HG03520 (cell line): ENCODE measurements at regions not wholly inside any gene's neighbourhood (a gene's known extent, or its start where the extent isn't known, plus 50 kb on each side); places are given as distances from the start of the nearest gene placed in this dataset.
"Not testable (repeated sequence)": the region's sequence is repeated elsewhere in the genome, so short reads cannot be mapped to it uniquely, and the experiment has no call there.

Source experiments
- ATAC-seq: cut with Tn5 transposase; IDR thresholded peaks from one replicate; pipeline ENCODE4 v1.9.1; 2021; ENCODE audit warnings: mild to moderate bottlenecking, moderate library complexity; ENCODE audit not compliant: unreplicated experiment

DNA sequence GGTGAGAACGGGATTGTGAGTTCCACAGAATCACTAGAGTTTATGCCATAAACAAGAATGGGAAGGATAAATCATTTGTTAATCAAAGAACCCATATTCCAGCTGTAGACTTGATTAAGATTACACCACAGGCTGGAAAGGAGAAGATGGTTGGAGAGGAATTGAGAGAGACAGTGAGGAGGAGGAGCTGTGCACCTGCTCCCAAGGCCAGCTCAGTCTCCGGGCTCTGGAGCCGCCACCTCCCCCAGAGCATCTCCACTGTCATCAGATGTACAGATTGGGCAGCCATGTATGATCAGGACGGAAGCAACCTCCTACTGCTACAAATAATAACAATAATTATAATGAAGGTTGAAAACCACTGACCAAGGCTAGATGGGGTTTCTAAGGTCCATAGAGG lies 170.0 kb downstream of the MINAR1 start:
- ATAC-seq: no peak

DNA sequence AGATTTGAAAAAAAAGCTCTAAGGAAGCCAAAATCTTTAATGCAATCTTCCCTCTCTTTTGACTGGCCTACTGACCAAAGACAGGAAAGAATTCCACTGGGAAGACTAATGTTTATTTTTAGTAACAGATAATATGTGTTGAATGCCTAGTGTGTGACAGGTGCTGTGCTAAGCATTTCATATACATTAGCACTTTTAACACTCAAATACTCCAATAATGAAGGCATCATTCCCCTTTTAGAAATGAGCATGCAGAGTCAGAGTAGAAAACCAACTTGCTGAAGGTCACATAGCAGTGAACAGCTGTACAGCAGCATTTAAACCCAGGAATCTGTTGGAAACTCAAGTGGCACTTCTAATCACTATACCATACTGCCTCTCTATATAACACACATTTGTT lies 170.6 kb downstream of the MINAR1 start:
- no peak for ATAC-seq

DNA sequence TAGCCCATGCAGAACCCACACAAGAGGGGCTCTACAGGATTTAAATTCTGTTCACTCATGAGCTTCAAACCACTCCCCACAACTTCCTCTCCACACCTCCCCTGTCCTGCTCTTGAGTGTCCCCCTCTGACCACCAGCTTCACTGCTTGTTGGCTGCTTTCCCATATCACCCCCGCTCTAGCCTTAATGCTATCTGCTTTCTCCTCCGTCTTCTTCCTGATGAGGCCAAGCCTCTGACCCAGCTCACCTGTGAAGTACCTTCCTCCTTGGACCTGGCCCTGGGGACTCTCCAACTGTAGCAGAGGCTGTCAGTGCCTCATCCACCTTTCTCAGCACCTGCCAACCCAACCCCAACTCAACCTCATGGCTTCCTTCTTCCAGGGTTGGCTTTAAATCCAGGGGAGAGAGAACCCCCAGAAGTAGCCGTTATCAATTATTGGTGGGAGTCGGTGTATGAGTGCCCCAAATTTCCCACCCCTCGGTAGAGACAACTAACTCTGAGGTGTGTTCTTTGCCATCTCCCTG lies 174.8 kb downstream of the MINAR1 start:
- no peak for ATAC-seq

DNA sequence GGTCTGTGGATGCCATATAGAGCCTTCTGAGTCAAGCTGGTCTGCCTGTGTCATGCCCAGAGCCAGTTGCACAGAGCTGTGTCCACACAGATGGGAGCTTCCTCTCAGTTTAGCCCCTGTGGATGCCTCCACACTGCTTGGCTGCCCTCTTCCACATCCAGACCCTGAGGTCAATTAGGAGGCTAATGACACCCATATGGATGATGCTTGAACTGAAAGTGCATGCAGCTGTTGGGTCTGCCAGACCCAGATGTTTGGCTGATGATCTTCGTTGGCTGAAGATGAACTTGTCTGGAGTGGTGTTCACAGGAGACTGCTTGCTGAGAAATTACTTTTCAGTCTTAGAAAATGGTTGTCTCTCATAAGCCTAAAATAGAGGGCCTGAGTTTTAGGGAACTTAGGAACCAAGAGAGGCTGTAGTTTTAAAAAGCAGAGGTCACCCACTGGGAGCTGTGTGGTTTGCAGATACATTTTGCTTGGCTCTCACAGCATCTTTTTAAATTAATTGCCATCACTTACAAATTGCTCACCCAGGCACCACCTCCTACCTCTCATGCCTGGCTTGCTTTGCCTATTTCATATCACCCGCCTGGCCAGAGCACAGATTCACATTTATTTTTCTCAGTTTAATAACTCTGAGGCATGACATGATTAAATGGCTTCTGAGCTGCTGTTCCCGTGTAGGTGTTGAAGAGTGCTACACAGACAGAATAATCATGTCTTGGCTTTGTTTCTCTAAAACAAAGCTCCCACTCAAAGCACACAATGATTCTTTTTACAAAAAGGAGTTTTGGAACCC lies 176.1 kb downstream of the MINAR1 start:
- ATAC-seq: no peak

DNA sequence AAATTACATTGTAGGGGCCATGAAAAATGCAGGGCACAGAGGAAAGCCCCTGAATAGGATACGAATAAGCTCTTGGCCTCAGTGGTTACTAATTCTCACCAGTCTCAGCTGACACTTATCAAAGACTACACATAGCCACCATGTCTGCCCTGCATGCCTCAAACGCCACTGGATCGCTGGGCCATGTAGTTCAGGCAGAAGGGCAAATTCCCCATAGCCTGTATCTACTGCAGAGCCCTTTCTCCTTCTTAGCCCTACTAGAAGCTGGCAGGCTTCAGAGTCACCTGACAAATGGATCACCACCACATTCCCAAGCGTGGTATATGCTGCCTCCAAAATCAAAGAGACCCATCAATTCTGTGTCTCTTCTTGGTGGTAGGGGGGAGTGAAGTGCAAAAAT lies 177.4 kb downstream of the MINAR1 start:
- ATAC-seq: no peak

DNA sequence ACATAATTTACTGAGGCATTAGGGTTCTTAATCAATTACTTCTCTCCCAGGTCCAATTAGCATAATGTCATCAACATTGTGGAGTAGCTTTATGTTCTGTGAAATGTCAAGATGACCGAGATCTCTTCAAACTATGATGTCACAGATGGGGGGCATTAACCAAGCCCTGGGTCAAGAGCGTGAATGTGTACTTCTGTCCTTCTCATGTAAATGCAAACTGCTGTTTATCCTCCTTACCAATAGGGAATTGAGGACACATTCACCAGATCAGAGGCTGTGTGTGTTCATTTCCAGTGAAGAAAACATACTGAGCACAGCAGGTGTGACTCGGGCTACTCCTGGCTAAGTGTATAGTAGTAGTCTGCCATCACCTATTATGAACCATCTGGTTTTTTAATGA lies 177.9 kb downstream of the MINAR1 start:
- ATAC-seq: no peak

DNA sequence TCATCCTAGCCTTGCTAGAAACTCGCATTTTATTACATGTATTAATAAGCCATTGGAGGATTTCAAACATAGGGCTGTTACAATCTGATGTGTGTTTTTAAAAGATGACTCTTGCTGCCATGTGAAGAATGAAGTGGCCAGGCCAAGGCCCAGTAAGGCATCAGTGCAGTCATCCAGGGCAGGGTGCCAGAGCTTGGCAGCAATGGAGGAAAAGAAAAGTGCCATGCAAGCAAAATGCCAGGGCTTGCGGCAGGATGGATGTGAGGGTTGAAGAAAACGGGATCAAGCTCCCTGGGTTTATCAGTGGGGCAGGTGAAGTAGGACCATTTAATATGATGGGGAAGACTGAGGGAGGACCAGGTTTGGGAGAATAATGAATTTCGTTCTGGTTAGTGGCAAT lies 183.6 kb downstream of the MINAR1 start:
- ATAC-seq: no peak

DNA sequence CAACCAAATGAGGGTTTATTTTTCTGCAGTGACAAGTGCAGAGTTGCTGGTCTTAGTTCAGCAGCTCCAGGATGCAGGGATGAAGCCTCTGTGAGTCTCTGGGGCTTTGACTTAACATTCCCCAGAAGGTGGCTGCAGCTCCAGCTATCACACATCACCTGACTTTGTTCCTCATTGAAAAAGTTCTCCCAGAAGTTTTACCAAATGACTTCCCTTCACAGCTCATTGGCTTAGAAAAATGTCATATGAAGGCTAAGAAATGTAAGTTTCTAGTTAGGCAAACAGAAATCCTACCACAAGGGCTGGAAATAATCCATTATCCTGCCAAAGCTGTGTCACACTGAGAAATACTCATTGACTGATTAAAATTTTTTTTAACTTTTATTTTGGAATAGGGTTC lies 184.9 kb downstream of the MINAR1 start:
- ATAC-seq: no peak

DNA sequence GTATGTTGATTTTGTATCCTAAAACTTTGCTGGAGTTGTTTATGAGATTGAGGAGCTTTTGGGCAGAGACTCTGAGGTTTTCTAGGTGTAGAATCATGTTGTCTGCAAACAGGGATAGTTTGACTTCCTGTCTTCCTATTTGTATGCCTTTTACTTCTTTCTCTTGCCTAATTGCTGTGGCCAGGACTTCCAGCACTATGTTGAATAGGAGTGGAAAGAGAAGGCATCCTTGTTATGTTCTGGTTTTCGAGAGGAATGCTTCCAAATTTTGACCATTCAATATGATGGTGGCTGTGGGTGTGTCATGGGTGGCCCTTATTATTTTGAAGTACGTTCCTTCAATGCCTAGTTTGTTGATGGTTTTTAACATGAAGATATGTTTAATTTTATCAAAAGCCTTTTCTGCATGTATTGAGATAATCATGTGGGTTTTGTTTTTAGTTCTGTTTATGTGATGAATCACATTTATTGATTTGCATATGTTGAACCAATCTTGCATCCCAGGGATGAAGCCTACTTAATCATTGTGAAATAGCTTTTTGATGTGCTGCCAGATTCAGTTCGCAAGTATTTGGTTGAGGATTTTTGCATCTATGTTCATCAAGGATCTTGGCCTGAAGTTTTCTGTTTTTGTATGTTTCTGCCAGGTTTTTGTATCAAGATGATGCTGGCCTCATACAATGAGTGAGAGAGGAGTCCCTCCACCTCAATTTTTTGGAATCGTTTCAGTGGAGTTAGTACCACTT lies 188.1 kb downstream of the MINAR1 start:
- ATAC-seq: no peak

DNA sequence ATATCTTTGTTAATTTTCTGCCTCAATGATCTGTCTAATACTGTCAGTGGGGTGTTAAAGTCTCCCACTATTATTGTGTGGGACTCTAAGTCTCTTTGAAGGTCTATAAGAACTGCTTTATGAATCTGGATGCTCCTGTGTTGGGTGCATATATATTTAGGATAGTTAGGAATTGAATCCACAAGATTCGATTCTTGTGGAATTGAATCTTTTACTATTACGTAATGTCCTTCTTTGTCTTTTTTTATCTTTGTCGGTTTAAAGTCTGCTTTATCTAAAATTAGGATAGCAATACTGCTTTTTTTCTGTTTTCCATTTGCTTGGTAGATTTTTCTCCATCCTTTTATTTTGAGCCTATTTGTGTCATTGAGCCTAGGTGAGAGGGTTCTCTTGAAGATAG lies 189.7 kb downstream of the MINAR1 start:
- ATAC-seq: not testable (repeated sequence)

DNA sequence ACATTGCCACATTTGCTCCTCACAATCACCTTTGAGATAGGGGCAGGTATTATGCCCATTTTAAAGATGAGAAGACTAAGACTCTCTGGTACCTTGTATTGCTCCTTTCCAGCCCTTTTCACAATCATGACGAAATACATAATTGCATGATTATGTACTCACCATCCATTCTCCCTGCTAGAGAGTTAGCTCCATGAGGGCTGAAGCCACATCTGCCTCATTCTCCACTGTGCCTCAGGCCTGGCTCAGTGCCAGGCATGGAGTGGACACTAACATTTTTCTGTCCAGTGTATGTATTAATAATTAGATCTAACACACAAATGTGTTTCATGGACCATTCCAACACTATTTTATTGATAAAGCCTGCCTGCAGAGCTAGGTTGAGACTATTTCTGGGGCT lies 191.4 kb downstream of the MINAR1 start:
- no peak for ATAC-seq

DNA sequence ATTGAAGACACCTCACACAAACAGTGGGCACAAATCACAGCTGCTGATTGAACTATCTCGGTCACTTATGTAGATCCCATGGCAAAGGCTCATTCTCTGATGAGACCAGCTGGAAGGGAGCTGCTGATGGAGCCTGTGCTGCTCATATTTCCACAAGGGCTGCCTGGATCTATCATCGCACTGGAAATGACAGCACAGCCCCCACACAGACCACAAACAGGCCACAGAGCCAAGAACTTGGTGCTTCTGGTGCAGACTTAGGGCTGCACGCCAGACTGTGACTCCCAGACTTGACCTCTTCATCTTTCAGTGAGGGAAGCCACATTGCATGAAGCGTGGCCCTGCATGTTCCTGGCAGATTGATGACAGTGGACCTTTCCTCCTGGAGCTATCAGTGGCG lies 197.6 kb downstream of the MINAR1 start:
- ATAC-seq: no peak

DNA sequence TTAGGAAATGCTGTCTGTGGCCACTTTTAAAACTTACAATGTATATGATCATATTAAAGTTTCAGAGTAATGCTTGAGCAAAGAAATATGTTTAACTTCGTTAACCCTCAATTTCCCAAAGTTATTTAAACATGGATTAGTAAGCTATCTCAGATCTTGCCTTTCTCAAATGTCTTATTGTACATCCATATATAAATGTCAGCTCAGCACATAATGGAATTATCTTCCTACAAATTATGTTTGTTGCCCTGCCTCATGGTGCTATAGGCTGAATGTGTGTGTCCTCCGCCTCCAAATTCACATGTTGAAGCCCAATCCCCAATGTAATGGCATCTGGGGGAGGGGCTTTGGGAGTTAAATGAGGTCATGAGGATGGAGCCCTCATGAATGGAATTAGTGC lies 200.3 kb downstream of the MINAR1 start:
- no peak for ATAC-seq

DNA sequence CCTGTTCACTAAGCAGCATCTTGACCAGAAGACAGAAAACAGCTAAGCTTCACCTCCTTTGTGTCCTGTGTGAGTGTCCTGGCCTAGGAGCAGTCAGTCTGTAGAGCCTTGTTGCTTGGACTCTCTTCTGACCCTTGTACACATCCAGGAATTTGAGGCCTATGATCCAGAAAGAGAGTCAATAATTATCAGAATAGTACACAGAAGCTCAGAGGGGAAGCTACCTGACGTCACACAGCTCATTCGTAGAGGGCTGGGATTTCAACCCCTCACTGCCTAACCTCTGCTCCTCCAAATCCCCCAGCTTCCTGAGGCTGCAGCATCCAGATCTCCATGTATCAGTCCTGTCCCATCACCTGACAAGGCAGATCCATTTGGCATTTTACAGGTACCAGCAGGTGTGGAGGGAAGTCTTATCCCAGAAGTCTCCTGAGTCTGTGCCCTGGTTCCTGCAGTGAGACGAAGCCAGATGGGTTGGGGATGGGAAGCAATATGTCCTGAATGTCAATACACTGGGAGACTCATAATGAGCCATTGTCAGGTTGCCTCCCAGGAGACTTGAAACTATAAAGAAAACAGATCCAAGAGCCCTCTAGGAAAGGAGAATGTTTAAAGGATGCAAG lies 203.1 kb downstream of the MINAR1 start:
- ATAC-seq: no peak

DNA sequence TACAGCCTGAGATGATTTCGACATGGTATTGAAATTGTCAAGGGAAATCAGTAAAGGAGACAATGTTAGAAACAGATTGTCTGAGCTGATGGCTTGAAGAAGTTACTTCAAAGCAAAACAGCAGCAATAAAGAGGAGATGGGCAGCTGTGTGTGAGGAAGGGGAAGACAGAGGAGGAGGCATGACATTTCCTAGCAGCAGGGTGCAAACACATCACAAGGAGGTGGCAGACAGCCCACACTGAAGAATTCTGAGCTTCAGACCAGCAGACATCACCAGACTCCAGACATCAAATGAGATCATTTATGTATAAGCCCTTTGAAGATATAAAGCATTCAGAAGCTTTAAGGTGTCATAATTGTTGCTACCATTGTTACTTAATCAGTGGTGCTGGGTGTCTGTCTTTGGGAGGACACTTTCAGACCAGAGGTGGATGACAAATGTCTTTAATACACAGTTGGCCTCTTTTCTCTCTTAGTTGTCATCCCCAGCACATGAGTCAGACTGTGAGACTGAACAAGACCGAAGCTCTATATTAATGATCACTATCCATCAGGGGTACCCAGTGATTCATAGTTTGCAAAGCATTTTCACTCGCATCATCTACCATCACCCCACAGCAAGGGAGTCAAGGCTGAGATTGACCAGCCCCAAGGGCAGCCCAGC lies 203.9 kb downstream of the MINAR1 start:
- no peak for ATAC-seq

DNA sequence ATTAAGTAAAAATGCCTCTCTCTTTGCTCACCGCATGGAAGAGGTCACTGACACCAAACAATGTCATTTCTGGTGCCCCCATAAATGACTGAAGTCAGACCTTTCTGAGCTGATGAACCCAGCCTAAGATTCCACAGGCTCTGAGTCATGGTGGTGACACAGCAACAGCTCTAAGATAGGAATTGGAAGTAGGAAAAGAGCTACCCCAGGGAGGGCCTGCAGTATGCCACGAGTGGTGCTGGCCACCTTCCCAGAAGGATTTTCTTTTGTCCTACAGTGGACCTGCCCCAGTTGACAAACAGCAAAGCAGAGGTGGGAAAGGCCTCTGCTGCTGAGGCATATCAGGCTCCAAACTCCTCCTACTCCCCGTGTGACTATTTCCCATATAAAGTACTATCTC lies 208.1 kb downstream of the MINAR1 start:
- ATAC-seq: no peak

DNA sequence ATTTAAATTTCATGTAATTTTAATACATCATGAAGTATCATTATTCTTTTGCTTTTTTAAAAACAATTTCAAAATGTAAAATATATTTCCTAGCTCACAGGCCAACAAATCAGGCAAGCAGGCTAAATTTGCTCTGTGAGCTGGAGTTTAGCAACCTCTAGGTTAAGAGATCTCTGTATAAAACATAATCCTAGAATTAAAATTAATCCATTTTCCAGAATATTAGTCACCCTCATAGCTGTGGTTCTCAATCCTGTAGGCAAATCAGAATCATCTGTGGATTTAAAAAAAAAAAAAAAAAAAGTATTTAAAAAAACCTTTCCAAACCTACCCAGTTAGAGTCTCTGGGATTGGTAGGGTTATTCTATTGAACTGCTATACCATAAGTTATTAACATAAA lies 209.7 kb downstream of the MINAR1 start:
- no peak for ATAC-seq

DNA sequence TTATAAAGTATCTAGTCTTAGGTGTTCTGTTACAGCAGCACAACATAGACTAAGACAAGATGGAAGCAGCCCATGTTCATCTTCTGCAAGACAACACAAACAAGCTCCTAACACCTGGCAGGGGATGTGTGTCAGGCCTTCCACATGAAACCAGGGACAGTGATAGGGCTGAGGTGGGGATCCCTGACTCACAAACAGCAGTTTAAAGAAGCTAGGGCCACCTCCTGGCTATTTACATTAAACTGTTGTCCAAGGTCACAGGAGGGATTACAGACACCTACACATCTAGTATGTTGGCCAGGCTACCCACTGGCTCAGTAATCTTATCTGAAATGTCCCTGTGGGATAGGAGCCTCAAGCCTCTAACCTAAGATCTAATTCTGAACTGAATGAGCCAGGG lies 211.3 kb downstream of the MINAR1 start:
- no peak for ATAC-seq

DNA sequence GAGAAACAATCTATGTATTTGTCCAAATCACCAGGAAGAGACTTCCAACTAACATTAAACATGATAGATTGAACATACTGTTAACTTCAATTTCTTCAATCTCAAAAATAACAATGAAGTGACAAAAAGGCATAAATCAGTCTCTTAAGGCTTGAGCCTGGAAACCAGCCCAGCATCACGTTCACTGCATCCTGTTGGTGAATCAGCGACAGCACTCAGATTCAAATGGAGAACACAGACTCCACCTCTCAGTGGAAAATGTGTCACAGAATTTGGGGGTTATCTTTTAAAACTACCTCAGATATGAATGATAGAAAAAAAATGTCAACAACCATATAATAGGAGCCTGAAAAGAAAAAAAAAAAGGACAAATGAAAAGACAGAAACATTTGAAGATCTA lies 212.0 kb downstream of the MINAR1 start:
- no peak for ATAC-seq

DNA sequence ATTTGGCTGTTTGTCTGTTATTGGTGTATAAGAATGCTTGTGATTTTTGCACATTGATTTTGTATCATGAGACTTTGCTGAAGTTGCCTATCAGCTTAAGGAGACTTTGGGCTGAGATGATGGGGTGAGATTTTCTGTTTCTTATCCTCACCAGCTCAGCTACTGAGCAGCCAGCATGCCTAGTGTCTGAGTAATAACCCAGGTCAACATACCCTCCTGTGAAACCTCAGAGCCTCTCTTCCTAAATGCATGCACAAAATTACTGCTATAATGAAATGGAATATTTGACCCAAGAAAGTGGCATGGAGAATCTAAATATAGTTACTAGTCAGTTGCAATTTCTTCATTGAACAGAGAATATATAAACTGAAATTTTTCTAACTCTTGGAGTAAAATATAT lies 220.8 kb downstream of the MINAR1 start:
- not testable (repeated sequence) for ATAC-seq

DNA sequence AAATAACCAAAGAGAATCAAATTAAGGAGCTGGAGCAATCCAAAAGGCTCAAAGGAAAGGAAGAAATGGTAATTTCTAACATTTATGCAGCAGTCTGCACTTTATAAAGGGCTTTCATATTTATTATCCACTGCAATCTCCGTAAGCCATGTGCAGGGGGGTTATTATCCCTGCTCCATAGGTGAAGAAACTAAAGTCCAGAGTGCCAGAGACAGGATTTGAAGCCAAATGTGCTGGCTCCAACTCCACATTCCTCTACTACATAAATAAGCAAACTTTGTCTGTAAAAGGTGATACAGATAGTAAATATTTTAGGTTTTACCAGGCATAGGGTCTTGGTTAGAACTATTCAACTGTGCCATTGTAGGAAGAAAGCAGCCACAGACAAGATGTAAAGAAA lies 221.4 kb downstream of the MINAR1 start:
- no peak for ATAC-seq
